Liver (tissue), 8 donors: ENCODE measurements at regions not wholly inside any gene's neighbourhood (a gene's known extent, or its start where the extent isn't known, plus 50 kb on each side); places are given as distances from the start of the nearest gene placed in this dataset.

Experiments used
- DNase-seq: peaks from one replicate; pipeline ENCODE4 v3.0.0-alpha.2; 2017; ENCODE audit warnings: low spot score
- H3K27ac ChIP-seq, 2 donors: one replicate each; pipeline ENCODE4 v1.7.0; 2013; ENCODE audit warnings: inconsistent platforms in 2 of 2, low read length in 2 of 2, control low read depth in 1 of 2, low read depth in 1 of 2, mild to moderate bottlenecking in 1 of 2
- H3K27me3 ChIP-seq, 4 donors: one replicate each; pipeline versions ENCODE4 v1.6.1 to v1.7.0; 2013; ENCODE audit warnings: low read length in 3 of 4, inconsistent platforms in 1 of 4, mild to moderate bottlenecking in 1 of 4, moderate library complexity in 1 of 4; ENCODE audit not compliant: control insufficient read depth in 4 of 4, insufficient read depth in 4 of 4
- H3K36me3 ChIP-seq, 4 donors: one replicate each; pipeline versions ENCODE4 v1.6.1 to v1.7.0; 2013; ENCODE audit warnings: low read length in 3 of 4, mild to moderate bottlenecking in 3 of 4, low read depth in 1 of 4, moderate library complexity in 1 of 4; ENCODE audit not compliant: control insufficient read depth in 4 of 4, insufficient read depth in 3 of 4
- H3K4me1 ChIP-seq, 4 donors: one replicate each; pipeline versions ENCODE4 v1.6.1 to v1.7.0; 2013; ENCODE audit warnings: low read length in 3 of 4, mild to moderate bottlenecking in 3 of 4, moderate library complexity in 1 of 4; ENCODE audit not compliant: control insufficient read depth in 4 of 4, insufficient read depth in 4 of 4
- H3K4me3 ChIP-seq, 3 donors: one replicate each; pipeline versions ENCODE4 v1.6.1 to v1.7.0; 2013; ENCODE audit warnings: low read length in 3 of 3, control low read depth in 1 of 3, low read depth in 1 of 3, mild to moderate bottlenecking in 1 of 3
- H3K9ac ChIP-seq, 2 donors: one replicate each; pipeline ENCODE4 v1.7.0; 2013; ENCODE audit warnings: low read length in 2 of 2, mild to moderate bottlenecking in 2 of 2, moderate library complexity in 2 of 2, control low read depth in 1 of 2, low read depth in 1 of 2
- H3K9me3 ChIP-seq, 4 donors: one replicate each; pipeline versions ENCODE4 v1.6.1 to v1.7.0; 2013; ENCODE audit warnings: low read length in 3 of 4; ENCODE audit not compliant: control insufficient read depth in 4 of 4
- CTCF ChIP-seq: fragments of 150-350 bp; IDR thresholded peaks from 2 replicates; pipeline ENCODE4 v1.5.1; 2017; ENCODE audit warnings: improper control_type of control experiment, low read depth, low read length; ENCODE audit not compliant: missing input control
- EGR1 ChIP-seq, 2 donors: IDR thresholded peaks; 2 replicates each; pipeline ENCODE4 v1.6.1; 2016 to 2018; ENCODE audit warnings: antibody characterized with exemption in 2 of 2, low read depth in 2 of 2
- FOXA1 ChIP-seq: IDR thresholded peaks from 2 replicates; pipeline ENCODE4 v1.6.1; 2016; ENCODE audit warnings: antibody characterized with exemption
- GABPA ChIP-seq, 2 donors: IDR thresholded peaks in 1 of 2; conservative IDR thresholded peaks in 1 of 2; 2 replicates each; pipeline ENCODE4 v1.6.1; 2016; ENCODE audit warnings: antibody characterized with exemption in 2 of 2, mild to moderate bottlenecking in 1 of 2, moderate library complexity in 1 of 2
- HNF4A ChIP-seq, 2 donors: conservative IDR thresholded peaks; 2 replicates each; pipeline ENCODE4 v1.6.1; 2016; ENCODE audit warnings: antibody characterized with exemption in 2 of 2, mild to moderate bottlenecking in 2 of 2
- JUND ChIP-seq, 2 donors: IDR thresholded peaks; 2 replicates each; pipeline ENCODE4 v1.6.1; 2016; ENCODE audit warnings: antibody characterized with exemption in 2 of 2
- MAX ChIP-seq: IDR thresholded peaks from 2 replicates; pipeline ENCODE4 v1.6.1; 2016; ENCODE audit warnings: antibody characterized with exemption
- NR2F2 ChIP-seq: IDR thresholded peaks from 2 replicates; pipeline ENCODE4 v1.6.1; 2016; ENCODE audit warnings: antibody characterized with exemption
- RAD21 ChIP-seq, 2 donors: IDR thresholded peaks; 2 replicates each; pipeline ENCODE4 v1.6.1; 2016; ENCODE audit warnings: antibody characterized with exemption in 2 of 2, mild to moderate bottlenecking in 2 of 2
- RXRA ChIP-seq, 2 donors: IDR thresholded peaks; 2 replicates each; pipeline ENCODE4 v1.6.1; 2017 to 2018; ENCODE audit warnings: antibody characterized with exemption in 2 of 2, mild to moderate bottlenecking in 1 of 2
- SP1 ChIP-seq: IDR thresholded peaks from 2 replicates; pipeline ENCODE4 v1.6.1; 2018; ENCODE audit warnings: antibody characterized with exemption, mild to moderate bottlenecking
- TAF1 ChIP-seq: conservative IDR thresholded peaks from 2 replicates; pipeline ENCODE4 v1.6.1; 2016; ENCODE audit warnings: antibody characterized with exemption, mild to moderate bottlenecking
- YY1 ChIP-seq: IDR thresholded peaks from 2 replicates; pipeline ENCODE4 v1.6.1; 2016; ENCODE audit warnings: antibody characterized with exemption, mild to moderate bottlenecking
- WGBS: extraction: QIAGEN DNeasy Blood & Tissue Kit; methylation state at CpG from one replicate; pipeline ENCODE4 v1.1.7; 2013; 5-methylcytosine and 5-hydroxymethylcytosine counted together
- TF ChIP-seq, protein P1 (sequence below): IDR thresholded peaks from 2 replicates; pipeline ENCODE4 v1.6.1; 2016; ENCODE audit warnings: antibody characterized with exemption, mild to moderate bottlenecking
- TF ChIP-seq, protein P2 (sequence below): IDR thresholded peaks from 2 replicates; pipeline ENCODE4 v1.6.1; 2016; ENCODE audit warnings: antibody characterized with exemption
- donor health status: healthy.
- donor health status: healthy.
- donor health status: healthy.
- donor health status: healthy.
- donor health status: healthy.

DNA sequence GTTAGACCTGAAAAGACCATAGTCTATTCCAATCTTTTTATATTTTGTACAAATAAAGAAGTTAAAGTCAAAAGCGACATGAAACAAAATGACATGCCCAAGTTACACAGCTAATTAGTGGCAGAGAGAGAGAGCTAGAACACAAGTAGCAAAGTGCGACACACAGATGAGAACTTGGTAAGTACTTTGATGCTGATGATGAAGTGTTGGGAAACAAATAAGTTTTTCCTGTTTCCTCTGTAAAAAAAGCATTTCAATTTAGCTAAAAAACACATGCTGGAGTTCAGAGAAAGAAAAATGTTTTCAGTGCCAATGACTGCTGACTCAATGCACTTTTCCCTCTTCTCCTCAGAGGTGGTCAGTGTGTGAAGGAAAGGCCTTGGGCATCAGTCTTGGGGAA, 226.9 kb downstream of the PAX3 start:
- 91% methylated on average over 2 of the region's 2 CpGs for WGBS

More for the DNA sequence above, 226.9 kb downstream of the PAX3 start:
- Histone ChIP-seq H3K36me3 (no peaks in the 10 kb centered on the region), H3K4me3 (no peak overlapping the region), H3K27ac (no peak overlapping the region), H3K27me3 (peaks cover 0 to 2% (median 0%) of the 10 kb centered on the region in 4 donors), H3K4me1 (no peaks in the 10 kb centered on the region), H3K9me3 (peaks cover 0 to 2% (median 0%) of the 10 kb centered on the region in 4 donors), H3K9ac (no peak overlapping the region)
- DNase-seq: no peak
- TF ChIP-seq RXRA (IDR thresholded peaks at IDR 0.05) (no peak), SP1 (no peak), MAX (no peak), RAD21 (IDR thresholded peaks at IDR 0.05) (no peak), YY1 (no peak), NR2F2 (no peak), GABPA (IDR thresholded peaks at IDR 0.05 in 1 of 2, conservative IDR thresholded peaks at IDR 0.05 in 1 of 2) (no peak), EGR1 (IDR thresholded peaks at IDR 0.05; ENCODE audit: low read depth in 2 of 2) (no peak), JUND (IDR thresholded peaks at IDR 0.05) (no peak), CTCF (no peak), FOXA1 (no peak), TAF1 (no peak), HNF4A (conservative IDR thresholded peaks at IDR 0.05) (no peak)
- TF ChIP-seq, protein P1, sequence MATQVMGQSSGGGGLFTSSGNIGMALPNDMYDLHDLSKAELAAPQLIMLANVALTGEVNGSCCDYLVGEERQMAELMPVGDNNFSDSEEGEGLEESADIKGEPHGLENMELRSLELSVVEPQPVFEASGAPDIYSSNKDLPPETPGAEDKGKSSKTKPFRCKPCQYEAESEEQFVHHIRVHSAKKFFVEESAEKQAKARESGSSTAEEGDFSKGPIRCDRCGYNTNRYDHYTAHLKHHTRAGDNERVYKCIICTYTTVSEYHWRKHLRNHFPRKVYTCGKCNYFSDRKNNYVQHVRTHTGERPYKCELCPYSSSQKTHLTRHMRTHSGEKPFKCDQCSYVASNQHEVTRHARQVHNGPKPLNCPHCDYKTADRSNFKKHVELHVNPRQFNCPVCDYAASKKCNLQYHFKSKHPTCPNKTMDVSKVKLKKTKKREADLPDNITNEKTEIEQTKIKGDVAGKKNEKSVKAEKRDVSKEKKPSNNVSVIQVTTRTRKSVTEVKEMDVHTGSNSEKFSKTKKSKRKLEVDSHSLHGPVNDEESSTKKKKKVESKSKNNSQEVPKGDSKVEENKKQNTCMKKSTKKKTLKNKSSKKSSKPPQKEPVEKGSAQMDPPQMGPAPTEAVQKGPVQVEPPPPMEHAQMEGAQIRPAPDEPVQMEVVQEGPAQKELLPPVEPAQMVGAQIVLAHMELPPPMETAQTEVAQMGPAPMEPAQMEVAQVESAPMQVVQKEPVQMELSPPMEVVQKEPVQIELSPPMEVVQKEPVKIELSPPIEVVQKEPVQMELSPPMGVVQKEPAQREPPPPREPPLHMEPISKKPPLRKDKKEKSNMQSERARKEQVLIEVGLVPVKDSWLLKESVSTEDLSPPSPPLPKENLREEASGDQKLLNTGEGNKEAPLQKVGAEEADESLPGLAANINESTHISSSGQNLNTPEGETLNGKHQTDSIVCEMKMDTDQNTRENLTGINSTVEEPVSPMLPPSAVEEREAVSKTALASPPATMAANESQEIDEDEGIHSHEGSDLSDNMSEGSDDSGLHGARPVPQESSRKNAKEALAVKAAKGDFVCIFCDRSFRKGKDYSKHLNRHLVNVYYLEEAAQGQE: no peak
- TF ChIP-seq, protein P2, sequence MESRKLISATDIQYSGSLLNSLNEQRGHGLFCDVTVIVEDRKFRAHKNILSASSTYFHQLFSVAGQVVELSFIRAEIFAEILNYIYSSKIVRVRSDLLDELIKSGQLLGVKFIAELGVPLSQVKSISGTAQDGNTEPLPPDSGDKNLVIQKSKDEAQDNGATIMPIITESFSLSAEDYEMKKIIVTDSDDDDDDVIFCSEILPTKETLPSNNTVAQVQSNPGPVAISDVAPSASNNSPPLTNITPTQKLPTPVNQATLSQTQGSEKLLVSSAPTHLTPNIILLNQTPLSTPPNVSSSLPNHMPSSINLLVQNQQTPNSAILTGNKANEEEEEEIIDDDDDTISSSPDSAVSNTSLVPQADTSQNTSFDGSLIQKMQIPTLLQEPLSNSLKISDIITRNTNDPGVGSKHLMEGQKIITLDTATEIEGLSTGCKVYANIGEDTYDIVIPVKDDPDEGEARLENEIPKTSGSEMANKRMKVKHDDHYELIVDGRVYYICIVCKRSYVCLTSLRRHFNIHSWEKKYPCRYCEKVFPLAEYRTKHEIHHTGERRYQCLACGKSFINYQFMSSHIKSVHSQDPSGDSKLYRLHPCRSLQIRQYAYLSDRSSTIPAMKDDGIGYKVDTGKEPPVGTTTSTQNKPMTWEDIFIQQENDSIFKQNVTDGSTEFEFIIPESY: no peak
